AG09319 (cell line): ENCODE measurements at regions not wholly inside any gene's neighbourhood (a gene's known extent, or its start where the extent isn't known, plus 50 kb on each side); places are given as distances from the start of the nearest gene placed in this dataset.
"Not testable (repeated sequence)": the region's sequence is repeated elsewhere in the genome, so short reads cannot be mapped to it uniquely, and the experiment has no call there.

Experiments used
- DNase-seq: peaks from one replicate; pipeline ENCODE4 v3.0.0-alpha.2; 2010; ENCODE audit warnings: low read depth; ENCODE audit errors: extremely low read depth
- TF ChIP-seq, protein P1 (sequence below): IDR thresholded peaks from 2 replicates; pipeline ENCODE4 v1.5.1; 2011; ENCODE audit warnings: low read depth, mild to moderate bottlenecking, inconsistent platforms, low read length, moderate library complexity

DNA sequence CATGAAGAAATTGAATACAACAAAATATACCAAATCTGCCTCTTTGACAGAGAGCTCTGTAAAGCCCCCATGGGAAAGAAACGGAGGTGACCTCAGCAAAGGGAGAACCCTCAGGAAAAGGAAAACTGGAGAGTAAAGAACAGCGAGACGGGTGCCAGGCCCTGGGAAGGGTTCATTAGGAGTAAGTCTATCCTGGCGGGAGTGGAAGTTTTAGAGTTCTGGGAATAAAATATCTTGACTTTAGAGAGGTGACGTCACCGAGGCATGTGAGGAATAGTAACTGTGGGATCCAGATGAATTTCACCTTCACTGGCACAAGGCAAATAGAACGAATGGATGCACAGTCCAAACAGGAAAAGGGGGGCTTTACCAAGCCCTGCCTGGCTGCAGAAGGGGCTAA, 362.8 kb upstream of the IGFBP3 start:
- DNase-seq, result no peak
- TF ChIP-seq, protein P1, sequence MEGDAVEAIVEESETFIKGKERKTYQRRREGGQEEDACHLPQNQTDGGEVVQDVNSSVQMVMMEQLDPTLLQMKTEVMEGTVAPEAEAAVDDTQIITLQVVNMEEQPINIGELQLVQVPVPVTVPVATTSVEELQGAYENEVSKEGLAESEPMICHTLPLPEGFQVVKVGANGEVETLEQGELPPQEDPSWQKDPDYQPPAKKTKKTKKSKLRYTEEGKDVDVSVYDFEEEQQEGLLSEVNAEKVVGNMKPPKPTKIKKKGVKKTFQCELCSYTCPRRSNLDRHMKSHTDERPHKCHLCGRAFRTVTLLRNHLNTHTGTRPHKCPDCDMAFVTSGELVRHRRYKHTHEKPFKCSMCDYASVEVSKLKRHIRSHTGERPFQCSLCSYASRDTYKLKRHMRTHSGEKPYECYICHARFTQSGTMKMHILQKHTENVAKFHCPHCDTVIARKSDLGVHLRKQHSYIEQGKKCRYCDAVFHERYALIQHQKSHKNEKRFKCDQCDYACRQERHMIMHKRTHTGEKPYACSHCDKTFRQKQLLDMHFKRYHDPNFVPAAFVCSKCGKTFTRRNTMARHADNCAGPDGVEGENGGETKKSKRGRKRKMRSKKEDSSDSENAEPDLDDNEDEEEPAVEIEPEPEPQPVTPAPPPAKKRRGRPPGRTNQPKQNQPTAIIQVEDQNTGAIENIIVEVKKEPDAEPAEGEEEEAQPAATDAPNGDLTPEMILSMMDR, result no peak

DNA sequence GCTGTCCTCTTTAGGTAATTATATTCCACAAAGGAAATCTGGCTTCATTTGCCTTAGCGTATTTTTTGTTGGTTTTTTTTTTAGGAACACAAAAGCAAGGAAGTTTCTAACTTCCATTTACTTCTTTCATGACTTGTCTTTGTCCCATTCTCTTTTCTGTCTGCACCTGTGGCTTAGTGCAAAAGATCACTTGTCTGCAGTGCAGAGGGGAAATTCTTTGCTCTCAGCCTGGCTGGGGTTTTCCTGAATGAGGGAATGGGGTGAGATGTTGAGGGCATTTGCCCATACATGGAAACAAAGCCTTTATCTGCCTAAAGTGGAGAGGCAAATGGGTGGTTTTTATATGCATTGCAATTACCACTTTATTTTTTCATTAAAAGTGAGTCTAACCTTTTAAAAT, 361.1 kb upstream of the IGFBP3 start:
- DNase-seq, result no peak
- TF ChIP-seq, protein P1, result no peak

DNA sequence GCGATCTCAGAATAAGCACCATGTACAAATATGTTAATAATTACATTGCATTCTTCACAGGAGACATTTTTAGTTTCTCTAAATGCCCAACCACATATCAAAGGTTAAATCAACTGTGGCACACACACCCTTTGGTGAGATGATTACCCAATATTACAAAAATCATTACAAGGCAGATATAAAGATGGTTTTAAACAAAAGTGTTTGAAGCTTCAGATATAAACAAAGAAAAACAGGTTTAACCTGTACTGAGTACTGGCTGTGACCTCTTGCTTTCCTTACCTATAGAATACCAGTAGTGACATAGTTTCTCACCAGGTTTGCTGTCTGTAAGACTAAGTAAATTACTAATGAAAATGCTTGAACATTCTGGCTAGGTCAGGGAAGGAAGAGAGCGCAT, 360.0 kb upstream of the IGFBP3 start:
- TF ChIP-seq, protein P1, result no peak
- DNase-seq, result no peak

DNA sequence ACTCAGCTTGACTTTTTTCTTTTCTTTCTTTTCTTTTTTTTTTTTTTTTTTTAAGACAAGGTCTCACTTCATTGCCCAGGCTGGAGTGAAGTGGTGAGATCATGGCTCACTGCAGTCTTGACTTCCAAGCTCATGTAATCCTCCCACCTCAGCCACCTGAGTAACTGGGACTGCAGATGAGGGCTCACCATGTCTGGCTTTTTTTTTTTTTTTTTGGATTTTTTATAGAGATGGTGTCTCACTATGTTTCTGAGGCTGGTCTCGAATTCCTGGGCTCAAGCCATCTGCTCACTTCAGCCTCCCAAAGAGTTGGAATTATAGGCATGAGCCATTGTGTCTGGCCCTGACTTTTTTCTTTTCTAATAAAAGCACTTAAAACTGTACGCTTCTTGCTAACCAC, 358.2 kb upstream of the IGFBP3 start:
- DNase-seq, result no peak

DNA sequence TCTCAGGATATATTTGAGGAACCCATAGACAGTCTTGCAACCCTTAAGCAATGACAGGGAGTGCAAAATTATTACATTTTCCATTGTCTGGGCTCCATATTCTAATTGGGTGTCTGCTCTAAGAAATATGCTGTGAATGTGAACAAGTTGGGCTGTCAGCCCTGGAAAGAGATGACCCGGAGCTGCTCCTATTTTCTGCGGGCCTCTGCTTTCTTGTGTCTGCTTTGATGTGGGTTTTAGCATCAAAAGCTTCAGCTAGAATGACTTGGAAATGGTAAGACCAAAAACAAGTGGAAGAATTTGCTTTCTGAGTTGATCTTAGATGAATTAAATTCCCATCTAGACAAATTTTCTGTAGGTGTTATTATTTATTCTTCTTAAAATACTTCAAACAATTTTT, 343.6 kb upstream of the IGFBP3 start:
- TF ChIP-seq, protein P1, result no peak
- DNase-seq, result no peak

More for the DNA sequence above, 358.2 kb upstream of the IGFBP3 start:
- TF ChIP-seq, protein P1, result no peak

DNA sequence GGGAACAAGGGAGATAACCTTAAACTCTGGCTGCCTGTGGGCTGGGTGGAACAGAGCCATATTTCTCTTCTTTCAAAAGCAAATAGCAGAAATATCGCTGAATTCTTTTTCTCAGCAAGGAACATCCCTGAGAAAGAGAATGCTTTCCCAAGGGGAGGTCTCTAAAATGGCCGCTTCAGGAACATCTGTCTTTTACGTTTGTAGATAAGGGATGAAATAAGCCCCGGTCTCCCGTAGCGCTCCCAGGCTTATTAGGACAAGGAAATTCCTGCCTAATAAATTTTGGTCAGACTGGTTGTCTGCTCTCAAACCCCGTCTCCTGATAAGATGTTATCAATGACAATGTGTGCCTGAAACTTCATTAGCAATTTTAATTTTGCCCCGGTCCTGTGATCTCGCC, 340.6 kb upstream of the IGFBP3 start:
- DNase-seq, result not testable (repeated sequence)

DNA sequence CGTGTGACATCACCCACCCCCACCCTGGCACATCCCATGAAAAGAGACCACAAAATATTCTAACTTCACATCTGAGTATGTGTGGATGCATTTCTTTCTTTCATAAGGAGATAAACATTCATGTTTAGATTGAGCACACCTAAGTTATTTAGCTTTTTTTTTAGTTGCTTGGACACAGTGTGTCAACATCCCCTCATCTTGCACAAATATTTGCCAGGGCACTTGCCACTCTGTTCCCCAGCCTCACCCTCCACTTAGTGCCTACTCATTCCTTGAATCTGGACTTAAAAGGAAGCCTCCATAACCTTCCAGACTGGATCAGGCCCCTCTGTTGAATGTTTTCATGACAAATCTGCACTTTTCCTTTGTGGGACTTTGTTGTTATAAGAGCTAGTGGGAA, 338.9 kb upstream of the IGFBP3 start:
- TF ChIP-seq, protein P1, result no peak
- no peak for DNase-seq

DNA sequence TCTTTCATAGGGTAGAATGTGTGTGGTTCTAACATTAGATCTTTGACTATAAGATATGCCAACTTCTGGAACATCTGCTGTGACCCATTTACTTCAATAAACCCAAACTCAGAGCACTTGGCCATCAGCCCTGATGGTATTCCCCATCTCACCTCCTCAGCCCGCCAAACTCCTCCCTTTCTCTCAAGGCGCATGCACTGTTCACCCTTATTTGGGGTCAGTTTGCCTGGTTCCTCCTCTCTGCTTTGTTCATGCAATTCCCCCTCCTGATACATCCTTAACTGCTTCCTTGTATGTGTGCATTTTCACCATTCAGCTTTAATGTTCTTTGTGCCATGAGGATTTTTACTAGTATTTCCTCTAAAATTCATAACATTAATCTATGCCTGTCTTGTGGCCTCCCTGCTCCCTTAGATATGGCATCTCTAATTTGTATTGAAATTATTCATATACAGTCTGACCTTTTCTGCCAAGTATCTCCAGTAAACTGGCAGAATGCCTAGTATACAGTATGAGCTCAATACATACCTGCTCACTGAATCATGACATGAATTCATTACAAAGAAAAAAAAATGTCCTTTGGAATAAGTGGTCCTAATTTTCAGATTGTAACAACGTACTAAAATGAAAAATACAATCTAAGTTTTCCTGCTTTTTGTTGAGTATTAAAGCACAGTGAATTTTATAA, 336.8 kb upstream of the IGFBP3 start:
- TF ChIP-seq, protein P1, result no peak

More for the DNA sequence above, 336.8 kb upstream of the IGFBP3 start:
- peak; percentile 51 for DNase-seq
